H9 (cell line): ENCODE measurements at regions not wholly inside any gene's neighbourhood (a gene's known extent, or its start where the extent isn't known, plus 50 kb on each side); places are given as distances from the start of the nearest gene placed in this dataset.

Source experiments
- DNase-seq: peaks from one replicate; pipeline ENCODE4 v3.0.0-alpha.2; 2017
- H2AFZ ChIP-seq: one replicate; pipeline ENCODE4 v1.6.1; 2013; ENCODE audit warnings: mild to moderate bottlenecking, low read length, control low read depth, moderate library complexity
- H2AK5ac ChIP-seq: 2 replicates; pipeline ENCODE4 v1.6.1; 2013; ENCODE audit warnings: low read length, control low read depth, mixed read lengths; ENCODE audit not compliant: insufficient read length
- H2BK120ac ChIP-seq: one replicate; pipeline ENCODE4 v1.6.1; 2013; ENCODE audit warnings: low read depth, mild to moderate bottlenecking, low read length, control low read depth, inconsistent platforms; ENCODE audit not compliant: poor library complexity, severe bottlenecking
- H2BK12ac ChIP-seq: 2 replicates; pipeline ENCODE4 v1.6.1; 2013; ENCODE audit warnings: low read length, control low read depth, mixed read lengths, low read depth; ENCODE audit not compliant: insufficient read length
- H2BK15ac ChIP-seq: 2 replicates; pipeline ENCODE4 v1.6.1; 2013; ENCODE audit warnings: low read depth, low read length, control low read depth
- H2BK20ac ChIP-seq: one replicate; pipeline ENCODE4 v1.6.1; 2013; ENCODE audit warnings: low read depth, mild to moderate bottlenecking, low read length, control low read depth, inconsistent platforms; ENCODE audit not compliant: poor library complexity, severe bottlenecking
- H2BK5ac ChIP-seq: 2 replicates; pipeline ENCODE4 v1.6.1; 2013; ENCODE audit warnings: low read length, control low read depth, mixed read lengths; ENCODE audit not compliant: insufficient read length
- H3K14ac ChIP-seq: 2 replicates; pipeline ENCODE4 v1.6.1; 2013; ENCODE audit warnings: low read length, control low read depth; ENCODE audit not compliant: insufficient read depth
- H3K18ac ChIP-seq: 2 replicates; pipeline ENCODE4 v1.6.1; 2013; ENCODE audit warnings: low read depth, mild to moderate bottlenecking, mixed read lengths, low read length, control low read depth; ENCODE audit not compliant: insufficient read length
- H3K23ac ChIP-seq: 2 replicates; pipeline ENCODE4 v1.6.1; 2013; ENCODE audit warnings: low read length, control low read depth, mixed read lengths, low read depth; ENCODE audit not compliant: insufficient read length
- H3K23me2 ChIP-seq: 2 replicates; pipeline ENCODE4 v1.6.1; 2013; ENCODE audit warnings: low read depth, mild to moderate bottlenecking, mixed read lengths, low read length, control low read depth; ENCODE audit not compliant: insufficient read length, poor library complexity, severe bottlenecking
- H3K27ac ChIP-seq: 2 replicates; pipeline ENCODE4 v1.5.1; 2013; ENCODE audit warnings: low read length, control low read depth, mixed read lengths, low read depth; ENCODE audit not compliant: insufficient read length
- H3K27me3 ChIP-seq: 2 replicates; pipeline ENCODE4 v1.6.1; 2013; ENCODE audit warnings: low read length, control low read depth, inconsistent platforms; ENCODE audit not compliant: insufficient read depth
- H3K4ac ChIP-seq: 2 replicates; pipeline ENCODE4 v1.6.1; 2013; ENCODE audit warnings: low read depth, mild to moderate bottlenecking, control low read depth, inconsistent platforms, low read length, moderate library complexity
- H3K4me1 ChIP-seq: 2 replicates; pipeline ENCODE4 v1.6.1; 2013; ENCODE audit warnings: low read length, control low read depth, inconsistent platforms; ENCODE audit not compliant: insufficient read depth
- H3K4me2 ChIP-seq: 2 replicates; pipeline ENCODE4 v1.6.1; 2013; ENCODE audit warnings: low read length, control low read depth, mixed read lengths; ENCODE audit not compliant: insufficient read length, insufficient read depth
- H3K56ac ChIP-seq: 2 replicates; pipeline ENCODE4 v1.6.1; 2013; ENCODE audit warnings: low read depth, mild to moderate bottlenecking, mixed read lengths, low read length, control low read depth; ENCODE audit not compliant: insufficient read length
- H3K79me1 ChIP-seq: 2 replicates; pipeline ENCODE4 v1.6.1; 2013; ENCODE audit warnings: low read depth, mild to moderate bottlenecking, moderate library complexity, low read length, control low read depth, inconsistent platforms; ENCODE audit not compliant: insufficient read depth, poor library complexity, severe bottlenecking
- H3K79me2 ChIP-seq: 2 replicates; pipeline ENCODE4 v1.6.1; 2013; ENCODE audit warnings: low read length, control low read depth, inconsistent platforms; ENCODE audit not compliant: insufficient read depth
- H3K9ac ChIP-seq: 2 replicates; pipeline ENCODE4 v1.6.1; 2013; ENCODE audit warnings: low read length, control low read depth, mixed read lengths; ENCODE audit not compliant: insufficient read length; ENCODE audit errors: extremely low read depth
- H3K9me3 ChIP-seq: one replicate; pipeline ENCODE4 v1.6.1; 2013; ENCODE audit warnings: low read depth, low read length, inconsistent platforms; ENCODE audit not compliant: control insufficient read depth
- H3T11ph ChIP-seq: one replicate; pipeline ENCODE4 v1.6.1; 2013; ENCODE audit warnings: mild to moderate bottlenecking, low read length, control low read depth, inconsistent platforms
- H4K20me1 ChIP-seq: one replicate; pipeline ENCODE4 v1.6.1; 2013; ENCODE audit not compliant: control insufficient read depth, insufficient read length, insufficient read depth
- H4K5ac ChIP-seq: 2 replicates; pipeline ENCODE4 v1.6.1; 2013; ENCODE audit warnings: low read depth, mild to moderate bottlenecking, mixed read lengths, low read length, control low read depth; ENCODE audit not compliant: insufficient read length
- H4K8ac ChIP-seq: replicated peaks from 2 replicates; pipeline ENCODE4 v1.6.1; 2013; ENCODE audit warnings: low read length, control low read depth, mixed read lengths, low read depth; ENCODE audit not compliant: insufficient read length
- H4K91ac ChIP-seq: 2 replicates; pipeline ENCODE4 v1.6.1; 2013; ENCODE audit warnings: low read depth, mild to moderate bottlenecking, moderate library complexity, mixed read lengths, low read length, control low read depth; ENCODE audit not compliant: insufficient read length
- H3K27ac Mint-ChIP-seq, 3 experiments: 2 replicates in 2 of 3; 3 replicates in 1 of 3; pipeline ENCODE4 v1.8.0; 2020 to 2021; ENCODE audit warnings: mixed read lengths in 3 of 3, mild to moderate bottlenecking in 1 of 3, moderate library complexity in 1 of 3
- H3K27me3 Mint-ChIP-seq: 2 replicates; pipeline ENCODE4 v1.8.0; 2021; ENCODE audit warnings: low read depth, mild to moderate bottlenecking, moderate library complexity, mixed read lengths
- H3K36me3 Mint-ChIP-seq, 3 experiments: 2 replicates in 2 of 3; 3 replicates in 1 of 3; pipeline ENCODE4 v1.8.0; 2020 to 2021; ENCODE audit warnings: low read depth in 3 of 3, mixed read lengths in 3 of 3; ENCODE audit not compliant: insufficient read depth in 1 of 3
- H3K4me1 Mint-ChIP-seq, 2 experiments: 2 replicates each; pipeline ENCODE4 v1.8.0; 2020; ENCODE audit warnings: mixed read lengths in 2 of 2
- H3K4me3 Mint-ChIP-seq, 2 experiments: 2 replicates in 1 of 2; 3 replicates in 1 of 2; pipeline ENCODE4 v1.8.0; 2020 to 2021; ENCODE audit warnings: mild to moderate bottlenecking in 2 of 2, mixed read lengths in 2 of 2, moderate library complexity in 1 of 2
- H3K9me3 Mint-ChIP-seq, 2 experiments: 2 replicates in 1 of 2; 3 replicates in 1 of 2; pipeline ENCODE4 v1.8.0; 2020; ENCODE audit warnings: mild to moderate bottlenecking in 2 of 2, mixed read lengths in 2 of 2, moderate library complexity in 1 of 2
- WGBS: extraction: QIAGEN DNeasy Blood & Tissue Kit; methylation state at CpG from one replicate; pipeline ENCODE4 v1.1.7; 2013; ENCODE audit warnings: missing lambda C conversion rate, low lambda C conversion rate, mixed read lengths; ENCODE audit not compliant: insufficient read length; ENCODE audit errors: extremely low coverage; 5-methylcytosine and 5-hydroxymethylcytosine counted together
- TF ChIP-seq, protein P1 (sequence below): fragments of 200-600 bp; sonication (generic); conservative IDR thresholded peaks from 3 replicates; pipeline ENCODE4 v1.8.0; 2021; ENCODE audit warnings: antibody characterized with exemption, mild to moderate bottlenecking

DNA sequence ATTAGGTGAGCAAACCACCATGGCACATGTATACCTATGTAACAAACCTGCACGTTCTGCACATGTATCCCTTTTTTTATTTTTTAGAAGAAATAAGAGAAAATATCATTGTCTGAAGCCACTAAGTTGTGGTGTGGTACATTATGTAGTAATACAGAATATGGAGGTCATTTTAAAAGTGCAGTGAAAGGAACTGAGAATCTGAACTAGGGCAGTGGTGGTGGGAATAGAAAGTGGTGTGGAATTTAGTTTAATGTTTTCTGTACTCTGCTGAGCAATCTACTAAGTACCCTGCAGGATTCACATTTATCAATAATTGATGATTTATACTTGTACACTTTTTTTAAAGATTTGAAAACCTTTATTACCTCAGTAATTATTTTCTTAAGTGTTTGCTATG lies 283.5 kb downstream of the CHL1 start:
- no peak overlapping the region for H4K5ac ChIP-seq
- TF ChIP-seq, protein P1, sequence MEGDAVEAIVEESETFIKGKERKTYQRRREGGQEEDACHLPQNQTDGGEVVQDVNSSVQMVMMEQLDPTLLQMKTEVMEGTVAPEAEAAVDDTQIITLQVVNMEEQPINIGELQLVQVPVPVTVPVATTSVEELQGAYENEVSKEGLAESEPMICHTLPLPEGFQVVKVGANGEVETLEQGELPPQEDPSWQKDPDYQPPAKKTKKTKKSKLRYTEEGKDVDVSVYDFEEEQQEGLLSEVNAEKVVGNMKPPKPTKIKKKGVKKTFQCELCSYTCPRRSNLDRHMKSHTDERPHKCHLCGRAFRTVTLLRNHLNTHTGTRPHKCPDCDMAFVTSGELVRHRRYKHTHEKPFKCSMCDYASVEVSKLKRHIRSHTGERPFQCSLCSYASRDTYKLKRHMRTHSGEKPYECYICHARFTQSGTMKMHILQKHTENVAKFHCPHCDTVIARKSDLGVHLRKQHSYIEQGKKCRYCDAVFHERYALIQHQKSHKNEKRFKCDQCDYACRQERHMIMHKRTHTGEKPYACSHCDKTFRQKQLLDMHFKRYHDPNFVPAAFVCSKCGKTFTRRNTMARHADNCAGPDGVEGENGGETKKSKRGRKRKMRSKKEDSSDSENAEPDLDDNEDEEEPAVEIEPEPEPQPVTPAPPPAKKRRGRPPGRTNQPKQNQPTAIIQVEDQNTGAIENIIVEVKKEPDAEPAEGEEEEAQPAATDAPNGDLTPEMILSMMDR: no peak
- H3K9me3 Mint-ChIP-seq: peaks cover 9 to 13% of the 10 kb centered on the region in 2 experiments
- no peak overlapping the region for H3K9ac ChIP-seq
- no peak overlapping the region for H3K18ac ChIP-seq
- no peaks in the 10 kb centered on the region for H3K4me1 ChIP-seq
- no peaks in the 10 kb centered on the region for H3K27me3 ChIP-seq
- H2AFZ ChIP-seq: no peak overlapping the region
- H3K9me3 ChIP-seq: no peaks in the 10 kb centered on the region
- no peak overlapping the region for H2BK5ac ChIP-seq
- no peak overlapping the region for H3K56ac ChIP-seq
- H3K4me2 ChIP-seq: no peak overlapping the region
- H3K4me3 Mint-ChIP-seq: no peak overlapping the region
- no peak overlapping the region for H2BK12ac ChIP-seq
- H3K27ac Mint-ChIP-seq: no peak overlapping the region
- H2BK20ac ChIP-seq: no peak overlapping the region
- no CpG with 5 or more reads among the region's 1 CpG for WGBS
- H4K91ac ChIP-seq: no peak overlapping the region
- H2BK120ac ChIP-seq: no peak overlapping the region
- H4K20me1 ChIP-seq: no peaks in the 10 kb centered on the region
- H3K27me3 Mint-ChIP-seq: peaks cover 2% of the 10 kb centered on the region; the same call in 1 of the 2 replicates
- no peak for DNase-seq
- H3K4me1 Mint-ChIP-seq: peaks cover 2 to 4% of the 10 kb centered on the region in 2 experiments; a peak in 2 of 4 replicates
- H3K27ac ChIP-seq: no peak overlapping the region
- no peak overlapping the region for H3K14ac ChIP-seq
- peaks cover 4 to 9% (median 9%) of the 10 kb centered on the region in 3 experiments; a peak in 5 of 7 replicates for H3K36me3 Mint-ChIP-seq
- H2BK15ac ChIP-seq: no peak overlapping the region
- H3K4ac ChIP-seq: no peak overlapping the region
- H3K23ac ChIP-seq: no peak overlapping the region
- no peak overlapping the region for H3T11ph ChIP-seq
- H4K8ac ChIP-seq: no peak overlapping the region
- H3K23me2 ChIP-seq: no peaks in the 10 kb centered on the region
- no peaks in the 10 kb centered on the region for H3K79me2 ChIP-seq
- H3K79me1 ChIP-seq: no peaks in the 10 kb centered on the region
- no peak overlapping the region for H2AK5ac ChIP-seq
